H1 (cell line): ENCODE measurements at regions not wholly inside any gene's neighbourhood (a gene's known extent, or its start where the extent isn't known, plus 50 kb on each side); places are given as distances from the start of the nearest gene placed in this dataset.

Experiments used
- CTCF ChIA-PET: fragments of 300-600 bp; sonication (Branson Sonifier 250); formaldehyde crosslinking; loops from one replicate; lab custom pipeline; 2021; ENCODE audit not compliant: partially characterized antibody; lab: Charles Lee
- POLR2A ChIA-PET: fragments of 300-600 bp; sonication (Branson Sonifier 250); formaldehyde crosslinking; loops from one replicate; lab custom pipeline; 2021; ENCODE audit warnings: inconsistent platforms; ENCODE audit not compliant: partially characterized antibody; lab: Charles Lee
- DNase-seq, 2 experiments: peaks; one replicate each; pipeline versions ENCODE4 v3.0.0 to v3.0.0-alpha.2; 2010 to 2022; ENCODE audit warnings: low spot score in 2 of 2, low read depth in 1 of 2, mixed read lengths in 1 of 2
- FAIRE-seq: peaks from 2 replicates; lab custom pipeline; 2011; peaks lifted over from hg19 to GRCh38; lab: Jason Lieb, UNC
- H2AFZ ChIP-seq: 2 replicates; pipeline ENCODE4 v1.8.1; 2012; ENCODE audit warnings: low read length, inconsistent platforms
- H2AK5ac ChIP-seq: 2 replicates; pipeline ENCODE4 v1.6.1; 2013; ENCODE audit warnings: low read depth, low read length
- H2BK120ac ChIP-seq: replicated peaks from 2 replicates; pipeline ENCODE3; 2013; ENCODE audit warnings: low read depth, low read length, inconsistent platforms
- H2BK12ac ChIP-seq: 2 replicates; pipeline ENCODE4 v1.6.1; 2013; ENCODE audit warnings: low read depth, low read length
- H2BK15ac ChIP-seq: 2 replicates; pipeline ENCODE4 v1.6.1; 2013; ENCODE audit warnings: low read length
- H2BK20ac ChIP-seq: 2 replicates; pipeline ENCODE4 v1.6.1; 2013; ENCODE audit warnings: low read length
- H2BK5ac ChIP-seq: 2 replicates; pipeline ENCODE4 v1.6.1; 2013; ENCODE audit warnings: low read depth, low read length
- H3K14ac ChIP-seq: 2 replicates; pipeline ENCODE4 v1.6.1; 2013; ENCODE audit warnings: inconsistent platforms; ENCODE audit not compliant: insufficient read length
- H3K18ac ChIP-seq: 2 replicates; pipeline ENCODE4 v1.6.1; 2013; ENCODE audit warnings: low read length; ENCODE audit errors: extremely low read depth
- H3K23ac ChIP-seq: 2 replicates; pipeline ENCODE4 v1.6.1; 2013; ENCODE audit warnings: inconsistent platforms; ENCODE audit not compliant: insufficient read length
- H3K23me2 ChIP-seq: 2 replicates; pipeline ENCODE4 v1.6.1; 2013; ENCODE audit warnings: low read depth, low read length
- H3K27ac ChIP-seq: 2 replicates; pipeline ENCODE4 v1.6.1; 2011; ENCODE audit warnings: low read depth, low read length, inconsistent platforms
- H3K27me3 ChIP-seq, 4 experiments: replicated peaks in 1 of 4; 1 replicate in 1 of 4; 2 replicates in 3 of 4; pipeline versions ENCODE4 v1.6.1 to v1.8.1; 2011 to 2013; ENCODE audit warnings: low read length in 3 of 4, mild to moderate bottlenecking in 3 of 4, inconsistent platforms in 2 of 4, mixed read lengths in 2 of 4, moderate library complexity in 1 of 4; ENCODE audit not compliant: control insufficient read depth in 3 of 4, insufficient read depth in 3 of 4; ENCODE audit errors: extremely low read depth in 1 of 4
- H3K36me3 ChIP-seq, 4 experiments: 2 replicates each; pipeline versions ENCODE4 v1.6.1 to v1.8.1; 2011 to 2013; ENCODE audit warnings: mild to moderate bottlenecking in 4 of 4, low read length in 3 of 4, moderate library complexity in 2 of 4, control low read depth in 1 of 4, inconsistent platforms in 1 of 4; ENCODE audit not compliant: insufficient read depth in 4 of 4, control insufficient read depth in 2 of 4
- H3K4ac ChIP-seq: replicated peaks from 2 replicates; pipeline ENCODE3; 2013; ENCODE audit warnings: low read length, low read depth, mixed read lengths, inconsistent platforms; ENCODE audit not compliant: insufficient read length
- H3K4me1 ChIP-seq, 4 experiments: replicated peaks in 1 of 4; 1 replicate in 1 of 4; 2 replicates in 3 of 4; pipeline versions ENCODE4 v1.6.1 to v1.8.1; 2011 to 2013; ENCODE audit warnings: low read length in 3 of 4, inconsistent platforms in 2 of 4, mixed read lengths in 1 of 4; ENCODE audit not compliant: insufficient read depth in 4 of 4, control insufficient read depth in 3 of 4
- H3K4me2 ChIP-seq, 2 experiments: 2 replicates each; pipeline versions ENCODE4 v1.6.1 to v1.8.1; 2011 to 2013; ENCODE audit warnings: low read depth in 2 of 2, low read length in 2 of 2, control low read depth in 1 of 2, inconsistent platforms in 1 of 2, mild to moderate bottlenecking in 1 of 2; ENCODE audit not compliant: insufficient read depth in 1 of 2
- H3K4me3 ChIP-seq, 4 experiments: fragments of 200-600, 300-600 bp in 1 of 4; sonication (generic), shearing (Covaris generic), sonication (Bioruptor Twin) in 1 of 4; 2 replicates each; pipeline versions ENCODE4 v1.5.1 to v1.8.1; 2011 to 2016; ENCODE audit warnings: low read length in 4 of 4, low read depth in 3 of 4, control low read depth in 2 of 4, inconsistent platforms in 2 of 4, mild to moderate bottlenecking in 2 of 4, mixed read lengths in 1 of 4, moderate library complexity in 1 of 4; ENCODE audit not compliant: insufficient read depth in 2 of 4; ENCODE audit errors: extremely low read depth in 1 of 4
- H3K56ac ChIP-seq: replicated peaks from 2 replicates; pipeline ENCODE3; 2013; ENCODE audit warnings: low read depth, mild to moderate bottlenecking, mixed read lengths, low read length, inconsistent platforms; ENCODE audit not compliant: insufficient read length
- H3K79me1 ChIP-seq: 2 replicates; pipeline ENCODE4 v1.6.1; 2013; ENCODE audit warnings: low read depth, low read length, control low read depth
- H3K79me2 ChIP-seq, 2 experiments: 2 replicates each; pipeline versions ENCODE4 v1.6.1 to v1.8.1; 2012 to 2013; ENCODE audit warnings: low read length in 2 of 2, mild to moderate bottlenecking in 2 of 2, inconsistent platforms in 1 of 2; ENCODE audit not compliant: insufficient read depth in 2 of 2, control insufficient read depth in 1 of 2
- H3K9ac ChIP-seq, 4 experiments: replicated peaks in 1 of 4; 1 replicate in 1 of 4; 2 replicates in 3 of 4; pipeline versions ENCODE4 v1.6.1 to v1.8.1; 2011 to 2013; ENCODE audit warnings: low read depth in 3 of 4, low read length in 3 of 4, control low read depth in 2 of 4, mild to moderate bottlenecking in 2 of 4, moderate library complexity in 2 of 4, inconsistent platforms in 1 of 4; ENCODE audit errors: extremely low read depth in 1 of 4
- H3K9me3 ChIP-seq, 2 experiments: 2 replicates each; pipeline versions ENCODE4 v1.6.1 to v1.8.1; 2012 to 2013; ENCODE audit warnings: mild to moderate bottlenecking in 2 of 2, moderate library complexity in 2 of 2, control low read depth in 1 of 2, inconsistent platforms in 1 of 2, low read depth in 1 of 2, low read length in 1 of 2, mixed read lengths in 1 of 2; ENCODE audit not compliant: insufficient read depth in 2 of 2
- H4K20me1 ChIP-seq, 2 experiments: replicated peaks in 1 of 2; 2 replicates each; pipeline versions ENCODE3 to v1.8.1; 2011 to 2013; ENCODE audit warnings: inconsistent platforms in 2 of 2, low read length in 2 of 2, mild to moderate bottlenecking in 1 of 2; ENCODE audit not compliant: insufficient read depth in 2 of 2, control insufficient read depth in 1 of 2
- H4K5ac ChIP-seq: 2 replicates; pipeline ENCODE4 v1.6.1; 2013; ENCODE audit warnings: low read length, low read depth, mixed read lengths, inconsistent platforms; ENCODE audit not compliant: insufficient read length
- H4K8ac ChIP-seq: 2 replicates; pipeline ENCODE4 v1.8.0; 2013; ENCODE audit warnings: mild to moderate bottlenecking, moderate library complexity, low read length, inconsistent platforms; ENCODE audit not compliant: insufficient read depth; ENCODE audit errors: extremely low read depth
- H4K91ac ChIP-seq: replicated peaks from 2 replicates; pipeline ENCODE3; 2013; ENCODE audit warnings: low read length, mixed read lengths, inconsistent platforms; ENCODE audit not compliant: insufficient read length
- ASH2L ChIP-seq: fragments of 200-600, 300-600 bp; sonication (generic); IDR thresholded peaks from one replicate; pipeline ENCODE4 v1.7.1; 2017; ENCODE audit warnings: low read length
- BRCA1 ChIP-seq: IDR thresholded peaks from 2 replicates; pipeline ENCODE4 v1.6.1; 2012; ENCODE audit warnings: low read depth, low read length, improper control_type of control experiment
- CBX8 ChIP-seq: fragments of 300-800, 300-1000 bp; sonication (generic); IDR thresholded peaks from 2 replicates; pipeline ENCODE4 v1.7.1; 2016; ENCODE audit warnings: low read depth, low read length, borderline replicate concordance
- CHD2 ChIP-seq: IDR thresholded peaks from 2 replicates; pipeline ENCODE4 v1.6.1; 2012; ENCODE audit warnings: low read length, improper control_type of control experiment
- EP300 ChIP-seq, 2 experiments: IDR thresholded peaks; 1 replicate in 1 of 2; 2 replicates in 1 of 2; pipeline ENCODE4 v1.6.1; 2011 to 2012; ENCODE audit warnings: low read depth in 2 of 2, low read length in 2 of 2, mild to moderate bottlenecking in 2 of 2, borderline replicate concordance in 1 of 2, inconsistent platforms in 1 of 2, moderate library complexity in 1 of 2
- GABPA ChIP-seq: IDR thresholded peaks from 2 replicates; pipeline ENCODE4 v1.6.1; 2011; ENCODE audit warnings: mild to moderate bottlenecking, low read length, moderate library complexity, borderline replicate concordance; ENCODE audit not compliant: insufficient read depth
- MAFK ChIP-seq: IDR thresholded peaks from 2 replicates; pipeline ENCODE4 v1.6.1; 2012; ENCODE audit warnings: low read depth, mild to moderate bottlenecking, improper control_type of control experiment, low read length
- NANOG ChIP-seq: IDR thresholded peaks from 2 replicates; pipeline ENCODE4 v1.6.1; 2011; ENCODE audit warnings: low read length, low read depth, mild to moderate bottlenecking, inconsistent platforms; ENCODE audit not compliant: insufficient read depth, poor library complexity, severe bottlenecking
- POLR2AphosphoS5 ChIP-seq: IDR thresholded peaks from 2 replicates; pipeline ENCODE4 v1.6.1; 2011; ENCODE audit warnings: low read depth, low read length
- RAD21 ChIP-seq, 2 experiments: IDR thresholded peaks in 1 of 2; conservative IDR thresholded peaks in 1 of 2; 2 replicates each; pipeline ENCODE4 v1.6.1; 2011; ENCODE audit warnings: low read depth in 2 of 2, low read length in 2 of 2, improper control_type of control experiment in 1 of 2, inconsistent platforms in 1 of 2, mild to moderate bottlenecking in 1 of 2, moderate library complexity in 1 of 2
- SIRT6 ChIP-seq: IDR thresholded peaks from one replicate; pipeline ENCODE4 v1.7.1; 2012; ENCODE audit warnings: low read length, inconsistent platforms
- SP4 ChIP-seq: IDR thresholded peaks from 2 replicates; pipeline ENCODE4 v1.6.1; 2012; ENCODE audit warnings: low read length, inconsistent platforms
- TBP ChIP-seq: IDR thresholded peaks from 2 replicates; pipeline ENCODE4 v1.6.1; 2011; ENCODE audit warnings: low read depth, low read length, improper control_type of control experiment
- TCF12 ChIP-seq: IDR thresholded peaks from 2 replicates; pipeline ENCODE4 v1.6.1; 2011; ENCODE audit warnings: low read depth, mild to moderate bottlenecking, low read length
- WGBS, 2 experiments: shearing (Covaris generic) in 1 of 2; methylation state at CpG; one replicate each; pipeline versions ENCODE4 v1.1.6 to v1.1.7; 2013 to 2015; ENCODE audit warnings: low lambda C conversion rate in 2 of 2, mixed read lengths in 2 of 2, inconsistent platforms in 1 of 2, low coverage in 1 of 2, missing lambda C conversion rate in 1 of 2; ENCODE audit not compliant: insufficient replicate concordance in 2 of 2, insufficient coverage in 1 of 2, insufficient read length in 1 of 2; ENCODE audit errors: extremely low coverage in 1 of 2, missing lambda C conversion rate in 1 of 2; 5-methylcytosine and 5-hydroxymethylcytosine counted together
- TF ChIP-seq, protein P1 (sequence below): IDR thresholded peaks from 2 replicates; pipeline ENCODE4 v1.6.1; 2011; ENCODE audit warnings: low read depth, mild to moderate bottlenecking, low read length; ENCODE audit not compliant: insufficient read depth

DNA sequence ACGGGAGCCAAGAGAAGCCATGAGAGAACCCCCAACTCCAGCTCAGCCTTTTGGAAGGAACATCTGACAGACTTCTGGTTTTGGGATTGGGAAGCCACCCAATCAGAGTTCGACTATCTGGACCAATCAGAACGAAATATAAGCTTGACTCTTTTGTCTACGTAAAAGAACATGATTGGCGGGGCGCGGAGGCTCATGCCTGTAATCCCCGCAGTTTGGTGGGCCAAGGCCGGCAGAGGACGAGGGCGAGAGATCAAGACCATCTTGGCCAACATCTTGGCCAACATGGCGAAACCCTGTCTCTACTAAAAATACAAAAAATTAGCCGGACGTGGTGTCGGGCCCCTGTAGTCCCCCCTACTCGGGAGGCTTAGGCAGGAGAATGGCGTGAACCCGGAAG lies 380.3 kb downstream of the TBL1XR1 start:
- CTCF ChIA-PET, result interaction anchor here (1.1 to 4.2 kb wide), 2 partner anchors 121 to 136 kb away, joined by 3 to 9 read pairs; no protein-coding TSS in a partner anchor
- no peak overlapping the region for H3K4me3 ChIP-seq
- WGBS, 2 experiments, result 85% methylated on average over 18 of the region's 18 CpGs; no CpG with 5 or more reads in 1 of the 2 experiments
- no peak for TF ChIP-seq MAFK
- TF ChIP-seq SP4, result no peak
- TF ChIP-seq TCF12, result no peak
- TF ChIP-seq POLR2AphosphoS5, result no peak
- no peak for TF ChIP-seq TBP
- no peak for TF ChIP-seq CBX8
- TF ChIP-seq EP300 (IDR thresholded peaks at IDR 0.05; ENCODE audit: borderline replicate concordance in 1 of 2, low read depth in 2 of 2, low read length in 2 of 2), result no peak
- no peak for TF ChIP-seq BRCA1
- no peak for TF ChIP-seq RAD21 (IDR thresholded peaks at IDR 0.05 in 1 of 2, conservative IDR thresholded peaks at IDR 0.05 in 1 of 2; ENCODE audit: low read depth in 2 of 2, low read length in 2 of 2)
- no peak for TF ChIP-seq NANOG
- TF ChIP-seq SIRT6, result no peak
- no peak for TF ChIP-seq ASH2L
- no peak for TF ChIP-seq GABPA
- TF ChIP-seq, protein P1, sequence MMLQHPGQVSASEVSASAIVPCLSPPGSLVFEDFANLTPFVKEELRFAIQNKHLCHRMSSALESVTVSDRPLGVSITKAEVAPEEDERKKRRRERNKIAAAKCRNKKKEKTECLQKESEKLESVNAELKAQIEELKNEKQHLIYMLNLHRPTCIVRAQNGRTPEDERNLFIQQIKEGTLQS, result no peak
- TF ChIP-seq CHD2, result no peak

More for the DNA sequence above, 380.3 kb downstream of the TBL1XR1 start:
- H3K4me2 ChIP-seq, result no peak overlapping the region
- H4K20me1 ChIP-seq, result no peaks in the 10 kb centered on the region
- no peak overlapping the region for H3K18ac ChIP-seq
- no peak overlapping the region for H2BK15ac ChIP-seq
- H4K91ac ChIP-seq, result no peak overlapping the region
- H2AFZ ChIP-seq, result no peak overlapping the region
- H2BK120ac ChIP-seq, result no peak overlapping the region
- no peak overlapping the region for H3K9ac ChIP-seq
- FAIRE-seq (no peak), DNase-seq (no peak)
- H2BK12ac ChIP-seq, result no peak overlapping the region
- H4K5ac ChIP-seq, result no peak overlapping the region
- H2AK5ac ChIP-seq, result no peak overlapping the region
- no peak overlapping the region for H2BK5ac ChIP-seq
- H3K23ac ChIP-seq, result no peak overlapping the region
- no peak overlapping the region for H3K14ac ChIP-seq
- POLR2A ChIA-PET, result no interaction called here
- H3K9me3 ChIP-seq, result no peaks in the 10 kb centered on the region
- no peak overlapping the region for H4K8ac ChIP-seq
- no peaks in the 10 kb centered on the region for H3K27me3 ChIP-seq
- no peaks in the 10 kb centered on the region for H3K36me3 ChIP-seq
- H3K79me1 ChIP-seq, result no peaks in the 10 kb centered on the region
- H2BK20ac ChIP-seq, result no peak overlapping the region
- H3K56ac ChIP-seq, result no peak overlapping the region
- no peak overlapping the region for H3K27ac ChIP-seq
- no peak overlapping the region for H3K4ac ChIP-seq
- no peaks in the 10 kb centered on the region for H3K23me2 ChIP-seq
- H3K79me2 ChIP-seq, result no peaks in the 10 kb centered on the region
- no peaks in the 10 kb centered on the region for H3K4me1 ChIP-seq
